Stimulated activated CD4-positive, alpha-beta T cell treated with anti-CD3 and anti-CD28 coated beads, Interleukin-2, amount 100 ng/mL, for 4 hours (primary cell): ENCODE measurements at regions not wholly inside any gene's neighbourhood (a gene's known extent, or its start where the extent isn't known, plus 50 kb on each side); places are given as distances from the start of the nearest gene placed in this dataset.

Experiments
- DNase-seq: peaks from one replicate; pipeline ENCODE4 v3.0.0-alpha.2; 2020; ENCODE audit warnings: low read depth

DNA sequence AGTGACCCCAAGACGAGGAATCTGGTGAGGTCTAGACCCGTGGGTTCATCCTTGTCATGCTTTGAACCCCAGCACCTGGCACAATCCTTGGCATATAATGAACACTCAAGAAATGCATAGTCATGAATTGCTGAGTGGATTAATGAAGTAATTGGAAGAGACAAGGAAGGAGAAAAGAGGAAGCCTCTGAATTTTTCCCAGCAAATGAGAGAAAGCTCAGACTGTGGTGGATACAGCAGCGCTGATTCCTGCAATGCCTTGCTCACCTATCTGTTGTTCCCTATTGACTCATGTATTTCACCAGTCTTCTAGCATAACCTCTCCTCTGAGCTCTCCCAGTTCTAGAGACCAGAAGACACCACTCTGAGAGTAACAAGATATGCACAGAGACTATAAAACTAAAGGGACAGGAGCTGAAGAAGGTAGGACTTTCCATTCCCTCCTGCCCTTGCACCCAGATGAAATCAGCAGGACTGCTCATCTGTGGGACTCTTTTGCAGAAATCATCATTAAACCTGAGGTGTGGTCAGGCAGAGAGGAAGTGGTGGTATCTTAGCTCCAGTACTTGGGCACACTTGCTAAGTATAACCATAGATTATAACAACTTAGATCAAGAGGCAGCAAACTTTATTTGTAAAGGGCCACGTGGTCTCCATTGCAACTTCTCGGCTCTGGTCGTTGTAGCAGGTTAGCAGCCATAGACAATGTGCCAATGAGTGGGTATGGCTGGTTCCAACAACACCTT, 102.8 kb downstream of the MAF start:
- no peak for DNase-seq

DNA sequence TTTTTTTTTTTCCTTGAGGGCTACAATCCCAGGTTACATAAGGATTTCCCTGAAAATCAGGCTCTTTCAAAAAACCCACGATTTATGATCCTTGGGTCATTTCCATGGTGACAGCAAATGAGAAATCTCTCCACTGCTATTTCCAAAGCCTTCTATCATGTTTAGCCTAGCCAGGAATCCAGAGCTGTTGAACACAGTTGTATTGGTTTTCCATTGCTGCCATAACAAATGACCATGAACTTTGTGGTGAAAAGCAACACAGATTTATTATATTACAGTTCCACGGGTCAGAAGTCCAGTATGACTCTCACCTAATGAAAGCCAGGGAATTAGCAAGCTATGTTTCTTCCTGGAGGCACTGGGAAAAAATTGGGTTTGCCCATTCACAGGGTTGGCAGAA, 106.6 kb downstream of the MAF start:
- no peak for DNase-seq

DNA sequence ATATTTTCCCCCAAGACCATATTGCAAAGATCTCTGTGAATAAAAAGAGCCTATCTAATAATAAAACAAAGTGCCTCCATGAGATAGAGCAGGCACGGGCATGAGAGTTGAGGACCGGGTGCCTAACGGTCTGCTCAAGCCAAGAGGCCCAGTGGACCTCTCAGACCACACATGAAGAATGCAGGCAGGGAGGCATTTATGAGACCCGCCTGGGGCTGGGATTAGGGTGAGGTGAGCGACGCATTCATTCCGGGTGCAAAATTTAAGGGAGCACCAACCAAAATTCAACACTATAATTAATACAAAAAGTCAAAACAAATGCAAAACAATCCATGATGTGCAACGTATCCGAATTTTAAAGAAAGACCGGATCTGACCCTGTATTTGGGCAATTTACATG, 108.5 kb downstream of the MAF start:
- DNase-seq = no peak

DNA sequence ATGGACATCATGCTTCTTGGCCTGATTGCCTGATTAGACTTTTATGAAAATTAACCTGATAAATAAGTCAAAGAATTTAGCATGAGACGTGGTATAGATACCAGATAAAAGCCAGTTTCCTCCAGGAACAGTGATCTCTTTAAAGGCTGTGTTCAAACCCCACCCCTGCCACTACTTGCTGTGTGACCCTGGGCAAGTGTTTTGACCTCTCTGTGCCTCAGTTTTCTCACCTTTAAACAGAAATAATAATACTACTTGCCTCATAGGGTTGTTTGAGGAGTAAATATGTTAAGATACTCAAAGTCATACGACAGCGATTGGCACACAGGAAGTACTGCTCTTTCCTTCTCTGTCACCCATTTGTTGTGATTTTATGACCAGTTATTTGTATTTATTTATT, 115.5 kb downstream of the MAF start:
- DNase-seq = no peak

DNA sequence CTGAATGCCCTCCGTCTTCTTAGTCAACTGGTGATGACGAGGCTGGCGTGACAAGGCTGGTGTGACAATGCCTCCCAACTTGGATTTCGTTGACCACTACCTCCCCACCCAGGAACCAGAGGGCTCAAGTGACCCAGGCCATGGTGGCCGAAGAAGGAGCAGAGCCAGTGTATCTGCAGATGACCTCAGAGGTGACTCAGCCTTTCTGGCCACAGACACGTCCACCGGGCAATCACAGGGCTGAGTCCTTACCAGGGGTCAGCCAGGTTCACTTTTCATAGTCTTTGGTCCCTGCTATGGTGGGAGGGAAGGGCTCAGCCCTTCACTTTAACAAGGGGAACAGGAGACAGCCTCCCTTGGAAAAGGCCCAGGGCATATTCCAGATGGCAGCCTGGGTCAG, 116.3 kb downstream of the MAF start:
- no peak for DNase-seq

DNA sequence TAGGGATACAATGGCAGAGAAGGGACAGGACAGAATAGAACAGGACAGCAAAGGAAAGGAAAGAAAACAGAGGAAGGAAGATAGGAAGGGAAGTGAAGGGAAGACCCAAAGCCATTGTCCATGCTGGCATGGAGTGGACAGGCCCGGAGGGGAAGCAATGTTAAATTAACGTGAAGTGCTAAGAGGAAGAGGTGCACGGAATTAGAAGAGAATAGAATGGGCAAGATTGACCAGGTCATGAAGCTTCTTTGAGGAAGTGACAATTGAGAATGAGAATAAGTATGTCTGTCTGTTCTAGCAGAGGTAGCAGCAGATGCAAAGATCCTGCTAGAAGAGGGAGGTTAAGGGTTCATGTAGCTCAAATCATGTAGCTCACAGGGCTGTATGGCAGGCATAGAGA, 117.2 kb downstream of the MAF start:
- no peak for DNase-seq

DNA sequence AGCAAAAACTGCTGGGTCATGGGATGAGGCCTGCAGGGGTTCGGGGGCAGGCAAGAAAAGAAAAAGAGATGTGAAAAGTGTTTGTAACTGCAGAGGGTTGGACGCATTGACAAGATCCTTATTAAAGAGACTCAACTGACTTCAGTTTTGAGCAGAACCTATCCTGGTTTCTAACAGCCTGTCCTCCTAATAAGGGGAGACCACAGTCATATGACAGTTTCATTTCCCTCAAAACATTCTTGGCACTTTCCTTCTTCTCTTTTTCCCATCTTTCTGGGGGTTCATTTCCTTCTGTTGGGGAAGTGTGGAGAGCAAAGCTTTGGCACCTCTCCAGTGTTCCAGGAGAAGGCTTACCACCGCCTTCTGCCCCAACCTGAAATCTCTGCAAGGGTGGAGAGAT, 118.5 kb downstream of the MAF start:
- DNase-seq = no peak

DNA sequence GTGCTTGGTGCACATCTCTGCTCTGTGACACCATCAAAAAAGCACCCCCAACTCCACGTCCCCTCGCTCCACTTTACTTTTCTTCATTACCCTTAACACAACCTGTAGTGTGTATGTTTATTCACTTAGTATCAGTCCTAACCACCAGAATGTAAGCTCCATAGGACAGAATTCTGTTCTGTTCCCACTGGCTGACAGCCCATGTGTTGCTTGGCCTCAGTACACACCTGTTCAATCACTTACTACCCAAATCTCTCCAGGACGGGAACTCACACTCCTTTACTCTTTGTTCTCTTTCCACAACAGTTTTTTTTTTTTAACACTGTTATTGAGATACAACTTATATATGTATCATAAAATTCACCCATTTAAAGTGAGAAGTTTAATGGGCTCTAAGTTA, 119.6 kb downstream of the MAF start:
- DNase-seq = no peak

DNA sequence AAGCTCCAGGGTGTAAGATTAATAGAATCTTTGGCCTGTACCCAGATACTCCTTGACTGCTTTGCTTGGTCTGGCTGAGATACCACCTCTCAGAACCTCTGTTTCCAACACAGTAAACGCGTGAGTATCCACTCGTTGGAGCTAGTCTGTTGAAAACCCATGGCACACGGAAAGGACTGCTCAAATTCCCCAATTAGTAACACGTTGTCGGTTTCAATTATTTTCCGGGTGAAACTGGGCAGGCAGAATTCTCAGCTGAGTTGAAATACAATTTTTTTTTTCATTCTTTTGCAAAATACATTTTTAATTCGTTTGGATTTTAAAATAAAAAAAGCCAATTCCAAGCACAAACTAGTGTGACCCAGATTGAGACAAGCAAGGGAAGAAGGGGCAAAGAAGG, 120.5 kb downstream of the MAF start:
- no peak for DNase-seq

DNA sequence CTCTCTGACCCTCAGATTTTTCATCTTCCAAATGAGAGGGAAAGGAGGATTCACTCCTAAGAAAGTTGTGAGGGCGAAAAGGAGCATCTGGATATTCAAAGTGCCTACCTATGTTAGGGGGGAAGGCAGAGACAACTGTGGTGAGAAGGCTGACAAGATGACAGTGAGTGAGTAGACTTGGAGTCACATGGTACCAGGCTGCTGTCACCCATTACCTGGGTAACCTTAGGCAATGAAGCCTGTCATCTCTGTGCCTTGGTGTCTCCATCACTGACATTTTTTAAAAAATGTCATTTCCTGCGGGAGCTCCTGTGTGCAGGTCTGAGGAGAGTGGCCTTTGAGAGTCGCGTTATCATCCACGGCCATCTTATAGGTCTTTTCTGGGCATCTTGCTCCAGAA, 124.0 kb downstream of the MAF start:
- DNase-seq = no peak

DNA sequence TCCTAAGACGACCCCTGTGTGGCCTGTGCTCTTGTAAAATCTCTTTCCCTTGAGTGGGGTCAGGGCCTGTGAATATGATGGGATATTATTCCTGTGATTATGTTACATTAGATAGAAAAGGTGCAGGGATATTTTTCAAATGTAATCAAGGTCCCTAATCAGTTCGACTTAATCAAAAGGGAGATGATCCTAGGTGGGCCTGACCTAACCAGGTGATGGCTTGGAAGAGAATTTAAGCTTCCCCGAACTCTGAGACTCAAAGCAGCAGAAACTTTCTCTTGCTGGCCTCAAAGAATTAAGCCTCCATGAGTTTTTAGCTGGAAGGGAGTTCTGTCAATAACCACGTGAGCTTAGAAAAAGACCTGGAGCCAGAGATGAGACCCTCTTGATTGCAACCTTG, 124.7 kb downstream of the MAF start:
- no peak for DNase-seq

DNA sequence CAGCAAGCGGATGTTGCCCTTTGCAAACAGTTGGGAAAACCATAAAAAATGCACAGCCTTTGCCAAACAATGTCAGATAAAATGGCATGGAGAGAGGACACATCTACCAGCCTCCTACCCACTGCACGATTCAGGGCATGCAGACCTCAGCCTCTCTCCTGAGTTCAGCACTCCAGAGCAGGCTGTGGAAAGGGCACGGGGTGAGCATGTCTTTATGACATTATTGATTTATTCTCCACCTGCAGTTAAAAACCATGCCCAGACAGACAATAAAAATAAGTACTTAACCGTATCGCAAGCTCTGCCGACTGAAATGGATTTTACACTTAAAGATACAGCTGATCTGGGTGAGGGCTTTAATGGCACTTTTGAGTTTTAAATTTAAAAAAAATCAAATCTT, 127.1 kb downstream of the MAF start:
- no peak for DNase-seq

DNA sequence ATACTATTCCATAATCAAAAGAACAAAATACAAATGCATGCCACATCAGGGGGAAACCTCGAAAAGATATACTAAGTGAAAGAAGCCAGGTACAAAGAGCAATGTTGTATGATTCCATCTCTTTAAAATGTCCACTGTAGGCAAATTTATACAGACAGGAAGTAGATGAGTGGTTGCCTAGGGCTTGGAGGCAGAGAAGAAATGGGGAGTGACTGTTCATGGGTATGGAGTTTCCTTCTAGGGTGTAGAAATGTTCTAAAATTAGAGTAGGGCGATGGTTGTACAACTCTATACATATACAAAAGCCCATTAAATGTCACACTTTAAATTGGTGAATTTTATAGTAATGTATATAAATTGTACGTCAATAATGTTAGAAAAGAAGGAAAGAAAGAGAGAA, 128.1 kb downstream of the MAF start:
- no peak for DNase-seq

DNA sequence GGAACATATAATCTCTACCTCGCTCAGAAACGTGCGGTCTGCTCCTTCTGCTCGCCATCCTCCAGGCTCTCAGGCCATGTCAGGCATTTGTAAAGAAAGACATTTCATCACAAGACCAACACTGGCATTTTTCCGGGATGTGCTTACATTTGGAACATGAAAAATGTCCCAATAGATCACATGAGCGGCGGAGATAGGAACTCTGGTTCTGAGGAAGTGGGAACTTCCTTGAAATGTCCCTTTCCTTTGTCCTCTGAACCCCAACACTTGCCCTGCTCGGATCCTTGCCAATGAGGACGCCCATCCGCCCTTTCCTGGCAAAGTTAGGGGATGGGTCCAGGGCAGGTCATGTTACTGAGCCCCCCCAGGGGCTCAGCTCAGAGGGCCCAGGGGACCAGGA, 130.5 kb downstream of the MAF start:
- DNase-seq = no peak

DNA sequence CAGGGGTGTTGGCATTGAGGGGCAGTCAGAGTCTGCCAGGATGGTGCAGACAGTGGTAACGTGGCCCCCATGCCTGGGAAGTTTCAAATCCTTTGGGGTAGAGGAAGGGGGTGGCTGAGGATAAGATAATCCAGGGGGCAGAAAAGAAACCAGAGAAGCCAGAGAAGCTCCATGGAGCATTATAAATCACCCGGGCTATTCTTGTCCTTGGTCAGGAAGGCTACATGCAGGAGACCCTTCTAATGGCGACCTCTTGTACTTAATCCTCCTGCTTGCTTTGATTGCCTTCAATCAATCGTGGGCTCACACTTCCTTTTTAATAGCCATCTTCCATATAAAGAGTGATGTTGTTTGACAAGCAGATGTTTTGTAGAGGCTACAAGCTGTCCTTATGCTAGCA, 131.9 kb downstream of the MAF start:
- DNase-seq = no peak

DNA sequence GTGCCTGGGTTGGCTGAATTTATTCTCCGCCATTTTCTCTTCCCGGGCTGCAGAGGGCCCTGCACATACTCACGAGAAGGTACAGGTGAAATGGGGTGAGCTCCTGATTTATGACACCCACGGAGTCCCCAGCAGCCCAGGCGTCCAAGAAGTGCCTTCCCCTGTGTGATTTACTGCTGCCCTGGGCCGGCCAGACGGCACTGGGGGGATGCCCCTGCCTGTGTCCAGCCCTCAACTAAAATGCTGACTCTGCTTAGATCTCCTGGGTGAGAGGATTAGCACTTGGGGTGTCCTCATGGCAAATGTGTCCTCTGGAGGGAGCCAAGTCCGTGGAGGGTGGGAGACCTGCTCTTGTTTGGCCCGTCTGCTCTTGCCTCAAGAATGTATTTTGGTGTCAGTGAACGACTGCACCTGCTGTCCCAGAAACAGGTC, 132.4 kb downstream of the MAF start:
- DNase-seq = no peak

DNA sequence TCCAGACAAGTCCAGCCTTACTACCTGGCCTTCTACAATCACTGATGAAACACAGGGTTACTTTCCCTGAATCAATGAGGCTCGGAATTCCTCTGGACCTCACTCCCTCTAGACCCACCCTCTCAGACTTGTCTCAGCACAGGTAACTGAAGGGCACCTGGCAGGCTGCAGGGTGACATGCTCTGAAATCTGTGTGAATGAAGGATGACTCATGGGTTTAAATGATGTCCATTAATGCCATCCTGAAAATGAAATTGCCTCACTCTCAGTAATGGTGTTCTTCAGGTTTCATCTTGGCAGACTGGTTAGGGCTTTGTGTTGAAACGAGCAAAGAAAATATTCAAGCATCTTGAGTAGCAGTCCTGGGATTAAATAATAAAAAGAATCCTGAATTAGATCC, 134.4 kb downstream of the MAF start:
- DNase-seq = no peak

DNA sequence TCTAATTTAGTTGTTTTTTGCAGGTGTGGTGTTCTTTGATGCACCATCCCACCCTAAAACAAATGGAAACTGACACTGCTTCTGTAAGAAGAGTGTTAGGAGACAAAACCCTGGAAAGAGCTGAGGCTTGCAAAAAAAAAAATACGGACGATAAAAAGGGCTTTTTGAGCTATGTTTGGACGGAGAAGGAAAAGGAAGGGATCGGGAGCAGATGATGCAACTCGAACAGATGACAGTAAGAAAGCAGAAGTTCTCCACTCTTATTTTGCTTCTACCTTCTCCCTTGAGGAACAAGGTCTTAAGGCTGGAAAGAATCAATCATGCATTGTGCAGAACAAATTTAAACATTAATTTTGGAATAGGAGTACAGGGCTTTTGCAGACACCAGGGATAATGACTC, 136.7 kb downstream of the MAF start:
- DNase-seq = no peak

DNA sequence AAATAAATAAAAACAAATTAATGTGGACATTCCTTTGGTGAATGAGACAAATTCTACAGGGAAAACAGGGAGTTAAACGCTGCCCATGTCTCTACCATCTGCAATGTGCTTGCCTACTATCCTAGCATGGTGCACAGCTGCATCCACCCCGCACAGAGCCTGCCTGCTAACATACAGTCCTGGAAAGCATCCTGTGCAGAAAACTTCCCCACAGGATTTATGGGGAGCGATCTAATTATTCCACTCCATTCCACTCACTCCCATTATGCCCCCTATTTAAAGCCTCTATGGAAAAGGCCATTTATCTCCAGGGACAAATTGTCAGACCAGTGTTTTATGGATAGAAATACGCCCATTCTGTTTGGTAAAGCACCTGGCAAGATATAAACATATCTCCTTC, 144.5 kb downstream of the MAF start:
- no peak for DNase-seq

DNA sequence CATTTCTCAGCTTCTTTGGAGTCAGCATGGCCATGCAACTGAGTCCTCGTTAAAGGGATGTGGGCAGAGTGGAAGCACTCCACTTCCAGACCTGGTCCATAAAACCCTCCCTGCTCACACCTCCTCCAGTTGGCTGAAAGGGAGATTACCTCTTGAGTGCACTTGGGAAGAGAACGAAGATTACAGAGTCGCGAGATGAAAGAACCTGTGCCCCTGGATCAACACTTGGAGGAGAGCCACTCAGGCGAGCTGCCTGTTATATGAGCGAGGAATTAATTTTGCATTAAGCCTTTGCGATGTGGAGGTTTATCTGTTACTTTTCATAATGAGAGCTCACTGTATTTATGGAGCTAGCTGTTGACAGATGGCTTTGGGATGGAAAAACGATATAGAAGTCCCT, 147.9 kb downstream of the MAF start:
- no peak for DNase-seq

DNA sequence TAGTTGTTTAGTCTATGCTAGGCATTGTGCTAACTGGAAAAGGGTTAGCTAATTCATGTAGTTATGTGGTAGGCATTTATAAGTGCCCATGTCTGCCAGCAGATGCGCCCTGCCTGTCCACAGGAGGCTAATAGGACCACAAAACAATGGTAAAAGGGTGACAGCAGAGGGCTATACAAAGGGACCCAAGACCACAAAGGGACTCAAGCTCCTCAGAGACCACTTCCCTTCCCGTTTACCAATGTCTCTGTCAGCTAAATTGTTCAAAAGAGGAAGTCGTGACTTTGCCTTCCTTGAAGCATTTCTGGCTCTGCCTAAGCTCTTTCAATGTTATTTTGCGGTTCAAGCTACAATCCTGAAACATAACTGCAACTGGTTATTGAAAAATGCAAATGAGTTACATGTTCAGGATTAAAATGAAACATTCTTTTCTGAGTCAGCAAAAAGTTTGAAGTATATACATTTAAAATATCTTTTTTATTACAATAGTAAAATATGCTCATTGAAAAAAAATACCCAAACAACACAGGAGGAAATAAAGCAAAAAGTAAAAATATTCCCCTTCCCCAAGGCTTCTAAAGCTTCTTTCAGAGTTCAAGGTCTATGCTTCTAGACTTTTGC, 149.2 kb downstream of the MAF start:
- DNase-seq = no peak

DNA sequence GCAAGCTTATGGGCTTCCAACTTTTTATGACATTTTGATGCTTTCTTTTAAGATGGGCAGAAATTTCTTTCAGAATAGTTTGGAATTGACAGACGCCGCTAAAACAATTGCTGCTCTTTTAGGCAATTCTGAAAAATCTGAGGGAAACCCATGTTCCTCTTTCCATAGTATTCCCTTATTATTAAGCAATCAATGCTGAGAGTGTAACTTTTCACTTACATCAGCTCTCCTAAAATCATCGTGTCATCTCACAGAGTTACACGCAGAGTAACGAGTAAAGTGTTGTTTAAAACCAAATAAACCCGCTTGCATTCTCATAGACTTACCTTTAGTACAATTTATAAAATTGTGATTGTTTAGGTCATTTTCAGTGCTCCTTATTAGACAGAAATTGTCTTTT, 150.6 kb downstream of the MAF start:
- no peak for DNase-seq

DNA sequence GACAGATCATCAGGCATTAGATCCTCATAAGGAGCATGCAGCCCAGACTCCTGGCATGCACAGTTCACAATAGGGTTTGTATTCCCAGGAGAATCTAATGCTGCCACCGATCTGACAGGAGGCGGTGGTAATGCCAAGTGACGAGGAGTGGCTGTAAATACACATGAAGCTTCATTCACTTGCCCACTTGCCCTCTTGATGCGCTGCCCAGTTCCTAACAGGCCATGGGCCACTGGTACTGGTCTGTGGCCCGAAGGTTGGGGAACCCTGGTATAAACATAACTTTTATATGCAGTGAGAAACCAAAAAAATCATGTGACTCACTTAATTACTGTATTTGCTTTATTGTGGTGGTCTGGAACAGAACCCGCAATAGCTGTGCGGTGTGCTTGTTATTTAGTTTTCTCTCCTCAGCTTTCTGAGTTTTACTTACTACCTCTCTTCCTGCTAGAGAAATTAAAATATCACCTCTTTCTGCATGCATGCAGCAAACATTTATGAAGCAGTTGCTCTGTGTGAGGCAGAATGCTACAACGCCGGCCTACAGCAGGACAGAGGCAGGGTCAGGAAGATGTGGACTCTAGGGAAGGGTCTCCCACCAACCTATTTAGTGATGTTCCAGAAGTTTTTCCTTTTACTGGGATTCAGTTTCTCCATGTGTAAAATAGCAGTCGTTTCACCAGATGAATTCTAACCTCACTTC, 151.3 kb downstream of the MAF start:
- DNase-seq = no peak

DNA sequence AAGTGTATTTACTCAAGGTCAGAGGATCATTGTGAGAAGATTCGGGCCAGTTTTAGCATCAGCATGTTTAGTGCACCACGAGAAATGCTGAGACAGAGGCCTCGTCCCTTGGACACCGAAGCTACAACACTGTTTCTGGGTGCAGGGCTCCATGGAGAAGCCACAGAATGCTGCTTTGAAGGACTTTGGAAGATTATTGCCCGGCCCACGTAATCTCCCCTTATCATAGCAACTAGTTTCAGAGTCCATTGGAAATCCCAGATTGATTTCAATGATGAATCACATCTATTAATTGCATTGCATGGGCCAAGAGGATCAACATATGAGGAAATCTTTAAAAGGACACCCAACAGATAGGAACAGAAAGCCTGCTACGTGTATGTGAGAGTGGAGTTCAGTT, 156.0 kb downstream of the MAF start:
- DNase-seq = no peak
